Left renal cortex interstitium (tissue), 4 donors: ENCODE measurements at regions not wholly inside any gene's neighbourhood (a gene's known extent, or its start where the extent isn't known, plus 50 kb on each side); places are given as distances from the start of the nearest gene placed in this dataset.

Experiments
- DNase-seq, 4 donors: peaks; one replicate each; pipeline ENCODE4 v3.0.0-alpha.2; 2013; ENCODE audit warnings: low read depth in 4 of 4, low spot score in 2 of 4, missing footprints in 1 of 4

DNA sequence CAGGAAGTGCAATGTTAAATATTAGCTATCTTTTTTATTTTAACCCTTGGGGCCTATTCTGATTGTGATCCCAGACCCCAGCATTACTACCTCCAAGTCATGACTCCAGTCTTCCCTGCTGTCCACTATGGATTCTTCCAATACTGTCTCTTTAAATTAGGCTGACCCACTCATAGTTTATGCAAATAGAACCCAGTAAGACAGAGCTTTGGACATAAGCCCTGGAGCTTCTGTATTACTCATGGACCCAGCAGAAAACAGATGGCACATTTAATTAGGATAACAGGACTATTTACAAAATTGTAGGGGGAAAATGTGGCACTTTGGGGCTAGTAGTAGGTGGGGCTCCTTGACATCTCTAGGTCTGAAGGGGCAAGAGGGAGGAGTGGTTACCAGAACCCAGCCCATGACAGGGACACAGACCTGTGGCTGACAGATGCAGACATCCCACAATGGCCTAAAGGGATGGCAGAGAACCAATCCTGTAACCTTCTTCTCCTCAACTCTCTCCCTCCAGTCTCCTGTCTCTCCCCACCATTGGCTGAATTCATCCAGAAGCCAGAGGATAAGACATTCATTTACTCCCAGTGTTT lies 233.5 kb downstream of the OMA1 start:
- DNase-seq: no peak

DNA sequence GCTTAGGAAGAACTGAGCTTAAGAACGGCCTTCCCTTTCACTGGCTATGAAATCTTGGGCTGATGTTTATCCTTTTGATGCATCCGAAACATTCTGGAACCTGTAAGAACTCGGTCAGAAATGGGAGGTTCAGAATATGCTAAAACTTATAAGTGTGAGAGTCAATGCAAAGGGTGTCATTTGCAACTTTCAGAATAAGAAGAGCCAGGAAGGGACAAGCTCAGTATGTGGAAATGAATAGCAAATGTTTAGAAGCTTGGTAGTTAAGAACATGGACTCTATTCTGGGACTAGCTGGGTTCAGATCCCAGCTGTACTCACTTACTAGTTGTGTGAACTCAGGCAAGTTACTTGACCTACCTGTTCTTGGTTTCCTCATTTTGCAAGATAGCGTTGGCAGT lies 234.1 kb downstream of the OMA1 start:
- DNase-seq: no peak

DNA sequence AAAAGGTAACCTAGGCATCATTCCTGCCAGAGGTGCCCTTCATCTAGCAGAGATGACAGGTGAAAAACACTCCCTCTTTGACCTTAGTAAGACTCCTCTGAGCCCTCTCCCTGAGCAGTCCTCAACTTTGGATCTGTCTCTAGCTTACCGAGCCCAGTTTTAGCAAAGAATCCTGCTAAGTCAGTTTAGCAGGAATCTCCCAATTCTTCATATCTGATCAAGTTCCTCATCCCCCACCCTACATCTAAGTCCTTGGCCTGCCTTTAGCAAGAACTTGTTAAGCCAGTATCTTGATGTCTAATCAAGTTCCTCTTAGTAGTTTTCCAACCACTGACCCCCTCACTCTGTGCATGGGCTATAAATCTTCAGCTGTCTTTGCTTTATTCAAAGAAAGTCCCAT lies 235.6 kb downstream of the OMA1 start:
- no peak for DNase-seq

DNA sequence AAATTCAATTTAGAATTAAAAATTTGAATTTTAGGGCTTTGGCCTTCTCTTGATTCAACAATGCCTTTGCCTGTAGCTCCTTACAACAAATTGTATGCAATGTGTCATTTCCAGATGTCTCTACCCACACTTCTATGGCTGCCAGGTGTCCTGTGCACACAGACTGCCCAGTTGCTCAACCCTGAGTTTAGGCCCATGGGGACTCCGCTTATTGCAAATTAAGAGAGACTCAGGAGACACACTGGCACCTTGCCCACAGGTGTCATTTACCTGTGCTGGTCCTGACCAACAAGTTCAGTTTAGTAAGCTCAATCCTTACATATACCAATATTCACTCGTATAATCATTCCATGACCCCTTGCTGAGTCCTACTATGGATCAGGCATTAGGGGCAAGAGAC lies 236.1 kb downstream of the OMA1 start:
- DNase-seq: no peak

DNA sequence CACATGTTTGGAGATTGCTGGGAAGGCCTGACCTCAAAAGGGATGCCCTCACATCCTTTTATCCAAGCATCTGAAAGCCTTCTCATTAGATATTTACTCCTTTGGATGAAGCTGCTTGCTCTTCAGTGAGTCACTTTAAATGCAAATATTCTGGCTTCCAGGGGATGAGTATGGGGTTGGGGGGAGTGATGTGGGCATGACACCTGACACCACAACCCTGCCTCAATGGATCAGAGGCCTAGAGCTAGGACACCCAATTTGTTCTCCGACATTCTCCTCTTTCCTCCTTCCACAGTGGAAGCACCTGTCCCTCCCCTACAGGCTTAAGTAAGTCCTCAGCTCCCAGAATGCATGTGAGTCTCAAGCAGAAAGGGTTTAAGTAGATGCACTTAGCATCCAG lies 238.3 kb downstream of the OMA1 start:
- no peak for DNase-seq

DNA sequence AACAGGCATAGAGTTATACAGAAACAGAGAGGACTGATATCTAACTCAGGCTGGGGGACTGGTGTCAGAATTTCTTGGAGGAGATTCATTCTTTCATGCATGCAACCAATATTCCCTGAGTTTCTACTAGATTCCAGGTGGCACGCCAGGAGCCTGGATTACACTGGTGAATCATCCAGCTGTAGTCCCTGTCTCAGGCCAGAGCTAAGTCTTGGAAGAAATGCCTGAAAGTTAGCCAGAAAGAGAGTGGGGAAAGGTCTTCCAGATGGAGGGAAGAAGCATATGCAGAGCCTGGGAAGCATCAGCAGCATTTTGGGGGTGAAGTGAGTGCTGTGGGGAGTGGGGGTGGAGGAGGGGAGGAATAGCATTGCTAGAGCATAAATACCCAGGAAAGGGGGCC lies 239.1 kb downstream of the OMA1 start:
- DNase-seq: no peak

DNA sequence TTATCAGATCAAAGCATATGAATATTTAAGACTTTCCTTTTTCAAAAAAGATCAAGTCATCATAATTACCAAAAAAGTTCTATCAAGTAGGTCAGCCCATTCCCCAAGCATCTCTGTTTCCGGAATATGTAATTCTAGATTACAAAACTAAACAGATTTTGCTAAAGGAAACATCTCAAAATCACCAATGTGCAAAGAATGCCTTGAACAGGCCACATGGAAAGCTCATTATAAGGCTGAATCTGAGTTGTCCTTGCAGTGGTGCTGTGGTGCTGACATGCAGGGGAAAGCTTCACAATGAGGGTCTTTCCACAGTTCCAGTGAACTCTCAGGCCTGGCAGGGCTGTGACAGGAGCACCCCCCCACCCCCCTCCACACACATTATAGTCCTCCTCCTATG lies 240.9 kb downstream of the OMA1 start:
- DNase-seq: no peak

DNA sequence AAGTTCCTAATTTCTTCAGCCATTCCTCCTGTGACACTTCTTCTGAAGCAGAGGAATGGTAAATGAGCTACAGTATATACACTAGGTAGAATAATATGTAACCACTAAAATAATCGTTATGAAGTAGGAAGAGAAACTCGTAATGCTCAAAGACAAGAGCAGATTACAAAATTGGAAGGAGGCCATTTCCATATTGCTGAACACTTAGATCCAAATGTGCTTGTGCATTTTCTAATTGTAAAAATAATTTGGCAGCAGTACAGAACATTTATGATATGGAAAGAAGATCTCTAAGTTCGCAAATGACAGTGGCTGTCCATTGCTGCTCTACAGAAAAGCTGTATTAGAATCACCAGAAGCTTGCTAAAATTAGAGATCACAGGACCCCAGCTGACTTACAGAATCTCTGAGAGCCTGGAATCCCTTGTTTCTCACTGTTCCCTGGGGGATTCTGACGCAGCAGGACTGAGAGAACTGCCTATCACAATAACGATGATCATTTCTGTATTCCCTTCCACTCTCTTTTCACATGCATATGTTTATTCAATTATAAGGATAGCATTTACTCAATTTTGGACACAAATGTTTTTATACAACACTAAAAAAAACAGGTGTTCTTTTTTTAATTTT lies 242.1 kb downstream of the OMA1 start:
- DNase-seq: no peak

DNA sequence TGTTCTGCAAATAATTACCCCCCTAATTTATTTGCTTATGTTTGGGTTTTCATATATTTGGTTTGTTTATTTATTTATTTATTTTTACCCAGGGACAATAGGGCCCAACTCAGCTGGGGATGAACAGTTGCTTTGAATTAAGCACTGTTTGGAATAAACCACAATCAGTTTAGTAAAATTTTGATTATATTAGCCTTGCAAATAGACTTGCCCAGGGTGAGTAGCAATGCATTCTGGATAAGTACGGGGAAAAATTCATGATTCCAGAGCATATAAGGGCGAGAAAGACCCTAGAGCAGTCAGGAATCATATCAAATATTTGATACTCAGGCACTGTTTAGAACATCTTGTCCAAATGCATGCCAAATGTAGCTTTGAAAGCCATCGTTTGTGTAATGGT lies 242.7 kb downstream of the OMA1 start:
- no peak for DNase-seq

DNA sequence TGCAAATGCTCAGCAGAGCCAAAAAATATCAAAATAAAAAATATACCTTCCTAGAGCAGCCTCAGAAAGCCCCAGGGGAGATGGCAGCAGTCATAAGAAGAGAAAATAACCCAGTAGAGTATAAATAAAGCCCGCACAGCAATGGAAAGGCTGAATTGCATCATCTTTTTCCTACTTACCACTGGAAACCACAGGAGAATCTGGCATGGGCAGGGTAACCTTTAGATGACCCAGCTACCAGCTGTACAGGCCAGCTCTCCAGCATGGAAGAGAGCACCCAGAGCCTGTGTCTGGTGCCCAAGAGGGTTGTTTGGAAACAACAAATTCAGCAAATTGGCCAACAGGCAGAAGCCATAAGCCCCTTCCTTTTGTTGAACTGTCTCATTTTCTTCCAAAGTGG lies 253.1 kb downstream of the OMA1 start:
- DNase-seq: no peak

DNA sequence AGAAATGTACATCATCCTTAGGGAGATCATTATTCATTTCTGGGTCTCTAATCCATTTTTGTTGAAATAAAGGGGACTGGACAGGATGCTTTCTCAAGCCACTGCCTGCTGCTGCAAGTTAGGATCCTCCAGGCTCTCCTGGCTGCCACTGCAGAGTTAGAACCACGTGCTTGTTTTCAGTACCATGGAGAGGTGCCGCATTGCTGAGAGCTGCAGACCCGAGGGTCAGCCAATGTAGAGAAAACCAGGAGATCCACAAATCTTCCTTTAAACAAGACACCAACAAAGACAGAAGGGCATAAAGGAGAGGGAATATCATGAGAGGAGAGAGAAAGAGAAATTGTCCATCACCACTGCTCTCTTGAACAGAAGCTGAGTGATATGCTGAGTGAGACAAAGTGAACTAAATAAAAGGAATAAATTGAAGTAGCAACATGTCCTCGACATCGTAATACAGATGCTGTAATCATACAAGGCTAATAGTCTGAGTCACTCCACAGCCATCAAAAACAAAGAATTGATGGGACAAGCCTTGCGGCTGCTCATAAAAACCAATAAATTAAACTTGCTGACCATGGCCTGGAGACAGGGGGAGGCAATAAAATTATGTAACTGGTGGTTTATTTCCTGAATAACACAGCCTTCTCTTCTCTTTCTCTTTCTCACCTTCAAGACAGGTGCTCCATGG lies 255.7 kb downstream of the OMA1 start:
- peak; percentile 29 to 65 (median 38) for DNase-seq

DNA sequence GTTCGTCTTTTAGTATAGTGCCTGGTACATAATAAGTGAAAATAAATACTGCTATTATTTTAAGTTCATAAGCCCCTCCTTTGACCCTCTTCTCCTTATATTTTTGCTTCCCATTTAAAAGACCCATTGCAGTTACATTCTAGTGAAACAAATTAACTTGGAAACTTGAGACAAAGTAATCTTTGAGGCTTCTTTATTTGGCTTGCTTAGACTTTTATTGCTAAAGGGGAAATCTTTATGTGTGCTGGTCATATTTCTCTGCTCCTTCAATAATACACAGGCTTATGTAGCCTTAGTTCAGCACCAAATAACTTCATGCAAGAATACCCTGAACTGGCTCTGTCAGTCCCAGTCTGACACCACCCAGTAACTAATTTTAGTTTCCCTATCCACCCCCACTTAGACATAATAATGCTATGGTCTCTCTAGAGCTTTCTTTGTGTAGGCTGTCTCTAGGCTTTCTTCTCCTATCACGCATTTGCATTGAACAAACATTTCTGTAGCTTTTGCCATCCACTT lies 257.8 kb downstream of the OMA1 start:
- DNase-seq: no peak

DNA sequence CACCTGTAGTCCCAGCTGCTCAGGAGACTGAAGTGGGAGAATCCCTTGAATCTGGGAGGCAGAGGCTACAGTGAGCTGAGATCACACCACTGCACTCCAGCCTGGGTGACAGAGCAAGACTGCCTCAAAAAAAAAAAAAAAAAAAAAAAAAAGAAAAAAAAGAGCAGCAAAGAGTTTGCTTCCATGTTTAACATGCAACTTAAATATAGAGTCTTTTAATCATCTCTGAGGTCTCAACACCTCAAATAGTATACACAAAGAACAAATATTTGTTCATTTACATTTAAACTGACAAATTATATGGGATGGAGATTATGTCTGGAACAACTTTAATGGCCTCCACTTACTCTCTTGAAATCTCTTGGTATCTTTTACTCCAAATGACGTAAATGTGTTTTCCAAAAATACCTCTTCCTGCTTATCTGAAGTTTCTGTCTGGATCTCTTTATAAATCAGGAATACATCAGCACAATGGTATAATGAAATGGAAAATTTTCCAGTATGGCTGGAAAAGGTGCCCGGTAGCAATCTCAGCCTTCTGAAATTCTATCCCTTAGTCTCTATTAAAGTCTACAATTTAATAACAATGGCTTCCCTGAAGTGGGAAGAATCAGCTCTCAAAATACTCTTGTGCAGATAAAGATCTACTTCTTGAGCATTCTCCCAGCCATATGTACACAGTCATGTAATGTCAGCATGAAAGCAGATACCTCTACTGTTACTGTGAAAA lies 258.5 kb downstream of the OMA1 start:
- no peak for DNase-seq

DNA sequence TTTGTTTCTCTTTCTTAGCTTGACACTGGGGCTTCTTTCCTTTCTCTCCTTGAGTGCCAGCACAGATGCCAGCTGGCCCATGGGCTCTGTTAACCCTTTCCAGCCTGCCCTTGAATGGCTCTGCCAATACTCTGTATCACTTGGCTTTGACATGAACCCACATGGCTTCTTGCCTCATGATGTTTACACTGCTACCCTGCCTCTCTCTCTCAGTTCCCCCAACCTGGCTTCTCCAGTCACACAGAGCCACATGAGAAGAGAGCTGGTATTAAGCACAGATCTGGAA lies 262.4 kb downstream of the OMA1 start:
- DNase-seq: no peak

DNA sequence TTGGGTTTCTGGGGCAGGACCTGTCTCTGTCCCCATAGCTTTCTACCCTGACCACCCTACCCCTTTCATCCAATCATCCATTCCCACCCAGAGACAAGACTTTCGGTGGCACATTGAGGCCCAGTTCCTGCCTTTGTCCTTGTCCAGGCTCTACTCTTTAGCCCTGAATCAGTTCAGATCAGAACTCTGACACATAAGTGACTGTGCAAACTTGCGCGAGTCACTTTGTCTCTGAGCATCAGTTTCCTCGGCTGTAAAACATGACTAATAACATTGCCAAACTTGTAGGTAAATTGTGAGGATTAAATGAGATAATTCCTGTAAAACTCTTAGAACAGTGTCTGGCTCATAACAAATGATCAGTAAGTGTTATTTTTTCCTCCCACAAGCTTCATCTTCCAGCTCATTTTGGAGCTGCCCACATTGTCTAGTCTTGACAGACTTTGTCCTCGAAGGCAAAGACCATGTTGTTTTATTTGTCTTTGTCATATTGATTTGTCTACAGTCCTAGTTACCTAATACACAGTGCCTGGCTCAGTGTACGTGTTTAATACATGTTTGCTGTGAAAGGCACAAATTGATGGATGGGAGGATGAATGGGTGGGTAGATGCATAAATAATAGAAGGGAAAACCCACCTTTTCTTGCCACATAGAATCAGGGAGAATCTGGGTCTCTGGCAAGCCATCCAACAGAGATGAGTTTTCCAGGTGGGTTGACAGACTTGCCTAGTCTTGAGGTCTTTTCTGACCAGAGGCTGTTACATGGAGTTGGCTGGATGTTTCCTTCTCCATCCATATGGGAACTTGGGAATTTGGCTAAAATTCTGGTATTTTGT lies 262.9 kb downstream of the OMA1 start:
- DNase-seq: no peak

DNA sequence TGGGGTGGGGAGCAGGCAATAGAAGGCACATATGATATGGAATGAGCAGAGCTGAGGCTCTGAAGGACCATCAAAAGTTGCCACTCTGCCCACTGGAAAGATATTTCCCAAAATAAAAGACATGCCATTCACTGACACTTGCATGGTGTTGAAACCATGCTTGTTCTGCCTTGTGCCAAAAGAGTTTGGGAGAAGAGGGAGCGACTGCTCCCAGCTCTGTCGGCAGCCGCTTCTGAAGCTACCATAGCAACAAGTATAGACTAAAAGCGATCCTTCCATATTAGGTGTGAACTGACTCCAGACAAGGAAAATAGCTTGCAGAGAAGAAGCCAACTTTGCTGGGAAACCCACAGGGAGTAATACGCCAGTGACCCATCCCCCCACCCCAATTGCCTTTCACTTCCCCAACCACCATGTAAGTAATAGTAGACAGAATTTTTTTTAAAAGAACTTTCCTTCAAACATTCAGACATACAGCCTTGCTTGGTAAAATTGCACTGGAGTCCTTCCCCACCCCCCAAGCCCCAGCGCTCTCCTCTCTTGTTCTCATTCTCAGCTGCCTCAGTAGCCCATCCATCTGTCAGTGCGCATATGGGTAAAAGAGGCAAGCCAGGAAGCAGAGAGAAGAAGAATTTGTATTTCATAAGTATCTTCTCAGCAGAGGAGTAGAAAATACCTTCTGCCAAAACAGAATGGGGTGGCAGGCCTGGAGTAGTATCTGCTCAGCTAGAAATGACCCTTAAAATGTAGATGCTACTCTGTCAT lies 263.7 kb downstream of the OMA1 start:
- DNase-seq: no peak

DNA sequence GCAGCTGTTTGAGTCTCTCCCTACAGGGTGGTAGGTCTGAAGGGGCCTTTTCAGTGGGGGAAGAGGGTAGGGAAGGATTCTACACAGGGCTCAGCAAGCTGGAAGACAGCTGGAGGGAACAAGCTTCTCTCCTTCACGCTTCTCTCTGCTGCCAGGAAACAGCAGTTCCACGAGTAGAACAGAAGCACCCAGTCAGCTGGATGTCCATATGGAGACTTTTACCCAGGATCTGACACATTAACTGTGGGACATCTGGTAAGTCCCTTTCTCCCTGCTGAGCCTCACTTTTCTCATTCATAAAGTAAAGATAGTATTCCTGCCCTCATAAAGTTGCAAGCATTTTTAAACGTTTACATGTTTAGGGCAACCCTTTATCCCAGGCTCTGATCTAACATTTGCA lies 280.3 kb downstream of the OMA1 start:
- DNase-seq: no peak

DNA sequence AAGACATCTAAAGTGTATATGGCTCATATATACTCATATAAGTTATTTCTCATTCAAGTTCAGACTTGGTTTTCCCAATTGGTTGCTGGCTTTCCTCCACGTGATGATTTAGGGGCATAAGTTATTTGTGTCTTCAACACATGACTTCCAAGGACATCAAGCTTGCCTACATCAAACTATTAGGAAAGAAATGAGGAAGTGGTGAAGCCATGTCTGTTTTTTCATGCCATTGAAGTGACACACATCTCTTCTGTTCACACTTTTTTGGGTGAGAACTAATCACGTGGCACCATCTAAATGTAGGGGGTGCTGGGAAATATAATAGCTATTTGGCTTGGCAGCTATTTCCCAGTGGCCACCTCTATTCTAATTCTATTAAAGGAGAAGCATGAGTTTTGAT lies 282.1 kb downstream of the OMA1 start:
- no peak for DNase-seq

DNA sequence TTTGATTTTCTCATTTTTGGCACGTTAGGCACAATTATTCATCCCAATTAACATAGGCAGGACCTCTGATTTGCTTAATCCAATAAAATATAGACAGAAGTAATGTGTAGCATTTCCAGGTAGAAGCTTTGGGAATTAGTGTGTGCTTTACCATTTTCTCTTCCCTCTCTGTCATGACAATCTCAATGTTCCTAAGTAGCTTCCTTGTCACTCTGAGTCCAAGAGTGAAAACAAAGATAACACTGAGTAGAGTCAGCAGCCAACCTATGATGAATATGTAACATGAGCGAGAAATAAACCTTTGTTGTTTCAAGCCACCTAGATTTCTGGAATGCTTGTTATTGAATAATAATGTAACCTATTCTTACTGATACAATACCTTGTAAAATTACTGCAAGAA lies 283.8 kb downstream of the OMA1 start:
- DNase-seq: no peak

DNA sequence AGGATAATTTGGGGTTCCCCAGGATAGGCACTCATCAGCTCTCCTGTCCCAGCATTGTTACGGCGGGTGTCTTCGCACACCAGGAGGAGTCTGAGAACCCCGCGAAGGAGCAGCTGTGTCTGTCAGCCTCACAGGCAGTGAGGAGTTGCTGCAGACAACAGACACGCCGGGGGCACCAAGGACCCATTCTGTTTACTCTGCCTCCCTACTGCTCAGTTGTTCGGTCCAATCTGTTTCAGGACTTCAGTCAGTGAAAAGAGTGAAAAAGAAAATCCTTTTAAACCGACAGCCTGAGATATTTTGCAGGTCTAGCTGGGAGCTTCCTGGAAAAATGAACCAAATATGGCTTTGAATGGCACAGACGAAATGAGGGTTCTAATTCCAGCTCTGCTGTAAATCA lies 288.4 kb downstream of the OMA1 start:
- DNase-seq: no peak
